ENCODE measurements at regions not wholly inside any gene's neighbourhood (a gene's known extent, or its start where the extent isn't known, plus 50 kb on each side); places are given as distances from the start of the nearest gene placed in this dataset.

GRCh38 chr7:118563311-118563710 is 338.8 kb downstream of the ANKRD7 start:
- TF ChIP-seq CTCF (IDR thresholded peaks at IDR 0.05 in 4 of 5, conservative IDR thresholded peaks at IDR 0.05 in 1 of 5): no peak
- TF ChIP-seq POLR2A (IDR thresholded peaks at IDR 0.05): no peak

All from gastrocnemius medialis (tissue), 4 donors.